Esophagus muscularis mucosa (tissue), 4 donors: ENCODE measurements at regions not wholly inside any gene's neighbourhood (a gene's known extent, or its start where the extent isn't known, plus 50 kb on each side); places are given as distances from the start of the nearest gene placed in this dataset.

Source experiments
- DNase-seq: peaks from one replicate; pipeline ENCODE4 v3.0.0-alpha.2; 2017; ENCODE audit errors: extremely low spot score
- H3K27ac ChIP-seq, 4 donors: fragments of 200-600 bp; sonication (generic); replicated peaks in 1 of 4; 1 replicate in 3 of 4; 2 replicates in 1 of 4; pipeline ENCODE4 v1.5.1; 2016 to 2019; ENCODE audit warnings: mild to moderate bottlenecking in 1 of 4
- H3K27me3 ChIP-seq, 4 donors: fragments of 200-600 bp; sonication (generic); one replicate each; pipeline versions ENCODE4 v1.5.1 to v1.6.0; 2016 to 2019
- H3K36me3 ChIP-seq, 4 donors: fragments of 200-600 bp; sonication (generic); one replicate each; pipeline ENCODE4 v1.5.1; 2016 to 2019
- H3K4me1 ChIP-seq, 4 donors: fragments of 200-600 bp; sonication (generic); one replicate each; pipeline ENCODE4 v1.5.1; 2016 to 2019
- H3K4me3 ChIP-seq, 4 donors: fragments of 200-600 bp; sonication (generic); 1 replicate in 2 of 4; 2 replicates in 2 of 4; pipeline ENCODE4 v1.5.1; 2016 to 2019; ENCODE audit warnings: mild to moderate bottlenecking in 4 of 4, moderate library complexity in 1 of 4
- H3K9me3 ChIP-seq, 4 donors: fragments of 200-600 bp; sonication (generic); 1 replicate in 3 of 4; 2 replicates in 1 of 4; pipeline ENCODE4 v1.5.1; 2016 to 2019
- CTCF ChIP-seq, 3 experiments: fragments of 200-600 bp in 2 of 3; fragments of 450-650 bp in 1 of 3; sonication (generic) in 2 of 3; IDR thresholded peaks; one replicate each; pipeline ENCODE4 v1.5.1; 2017 to 2019; ENCODE audit warnings: antibody characterized with exemption in 3 of 3, mild to moderate bottlenecking in 2 of 3, moderate library complexity in 1 of 3
- EP300 ChIP-seq: sonication (generic); formaldehyde crosslinking; IDR thresholded peaks from one replicate; pipeline ENCODE4 v1.6.1; 2017; ENCODE audit warnings: antibody characterized with exemption
- POLR2A ChIP-seq: fragments of 450-650 bp; IDR thresholded peaks from one replicate; pipeline ENCODE4 v1.6.1; 2017; ENCODE audit warnings: antibody characterized with exemption, moderate library complexity, mild to moderate bottlenecking, low read depth
- POLR2AphosphoS5 ChIP-seq, 2 donors: sonication (generic); formaldehyde crosslinking; IDR thresholded peaks; one replicate each; pipeline ENCODE4 v1.6.1; 2017; ENCODE audit warnings: antibody characterized with exemption in 2 of 2
- WGBS: methylation state at CpG from one replicate; pipeline ENCODE4 v1.1.5; 2018; 5-methylcytosine and 5-hydroxymethylcytosine counted together
- intact Hi-C: fragments of 100-400 bp; cut with DNase I; formaldehyde crosslinking; loops from one replicate; pipeline ENCODE4 v1.15.1; 2023

GRCh38 chr18:68475883-68476282, 239.0 kb downstream of the TMX3 start:
- peaks cover 0 to 4% (median 0%) of the 10 kb centered on the region in 4 donors for H3K4me1 ChIP-seq
- no peak overlapping the region for H3K4me3 ChIP-seq
- no peak for DNase-seq
- 82% methylated on average over 3 of the region's 3 CpGs for WGBS
- no peaks in the 10 kb centered on the region for H3K27me3 ChIP-seq
- H3K9me3 ChIP-seq: no peaks in the 10 kb centered on the region
- no peaks in the 10 kb centered on the region for H3K36me3 ChIP-seq
- intact Hi-C loops: no loop called here
- no peak for TF ChIP-seq POLR2A
- no peak for TF ChIP-seq EP300
- no peak for TF ChIP-seq CTCF (IDR thresholded peaks at IDR 0.05)
- TF ChIP-seq POLR2AphosphoS5 (IDR thresholded peaks at IDR 0.05): no peak
- no peak overlapping the region for H3K27ac ChIP-seq

DNA sequence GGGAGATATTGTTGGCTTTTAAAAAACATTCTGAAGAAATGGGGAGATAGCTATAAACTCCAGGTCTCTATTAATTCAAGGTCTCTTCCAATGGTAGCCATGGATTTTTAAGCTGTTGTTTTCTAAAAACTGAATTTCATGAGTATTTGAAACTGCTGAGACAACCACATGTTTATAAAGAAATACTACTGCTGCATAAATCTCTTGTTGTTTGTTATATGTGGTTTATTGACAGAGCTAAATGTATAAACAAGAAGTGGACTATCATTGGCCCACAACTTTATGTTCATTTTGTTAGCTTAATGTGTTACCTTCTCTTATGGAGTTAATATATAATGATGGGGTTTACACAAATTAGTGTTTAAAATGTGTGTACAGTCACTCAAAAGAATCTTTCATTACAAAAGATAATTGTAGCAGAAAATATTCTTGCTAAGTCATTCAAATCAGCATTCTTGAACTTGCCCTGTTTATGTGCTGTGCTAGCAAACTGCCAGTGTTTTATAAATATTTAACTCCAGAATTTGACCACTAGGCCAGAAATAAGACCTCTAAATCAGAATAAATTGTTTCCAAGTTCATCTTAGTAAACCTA, 242.1 kb downstream of the TMX3 start:
- no peak overlapping the region for H3K27ac ChIP-seq
- no peak for DNase-seq
- no peaks in the 10 kb centered on the region for H3K36me3 ChIP-seq
- no peaks in the 10 kb centered on the region for H3K9me3 ChIP-seq
- TF ChIP-seq POLR2AphosphoS5 (IDR thresholded peaks at IDR 0.05) (no peak), POLR2A (no peak), CTCF (IDR thresholded peaks at IDR 0.05) (no peak), EP300 (no peak)
- no peaks in the 10 kb centered on the region for H3K27me3 ChIP-seq
- H3K4me1 ChIP-seq: peaks cover 0 to 4% (median 0%) of the 10 kb centered on the region in 4 donors
- H3K4me3 ChIP-seq: no peak overlapping the region
- intact Hi-C loops: no loop called here

- Histone ChIP-seq H3K4me1 (peaks cover 0 to 4% (median 0%) of the 10 kb centered on the region in 4 donors), H3K9me3 (no peaks in the 10 kb centered on the region), H3K27me3 (no peaks in the 10 kb centered on the region), H3K36me3 (no peaks in the 10 kb centered on the region), H3K27ac (no peak overlapping the region), H3K4me3 (no peak overlapping the region)
- TF ChIP-seq EP300 (no peak), POLR2A (no peak), CTCF (IDR thresholded peaks at IDR 0.05) (no peak), POLR2AphosphoS5 (IDR thresholded peaks at IDR 0.05) (no peak)
- 34% methylated on average over 2 of the region's 2 CpGs for WGBS
- no peak for DNase-seq
- intact Hi-C loops: no loop called here
Measured at GRCh38 chr18:68469049-68469625, 245.8 kb downstream of the TMX3 start.

DNA sequence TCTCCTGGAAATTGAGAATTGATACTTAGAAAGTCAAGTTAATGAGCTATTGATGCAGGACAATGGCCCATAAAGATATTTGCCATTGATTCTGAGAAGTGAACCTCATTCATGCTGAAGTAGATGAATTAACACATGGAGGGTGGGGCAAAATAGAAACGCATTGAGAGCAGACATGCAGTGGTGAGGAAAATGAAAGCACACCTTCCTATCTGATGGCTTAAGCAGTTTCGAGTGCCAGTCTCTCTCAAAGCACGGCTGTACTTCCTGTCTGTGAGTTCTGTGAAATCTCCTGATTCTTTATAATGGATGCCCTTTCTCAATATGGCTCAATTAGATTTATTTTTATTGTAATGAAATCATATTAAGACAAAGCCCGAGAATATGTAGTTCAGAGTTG, 247.0 kb downstream of the TMX3 start:
- H3K4me3 ChIP-seq: no peak overlapping the region
- no peak overlapping the region for H3K27ac ChIP-seq
- WGBS: 77% methylated on average over 4 of the region's 4 CpGs
- intact Hi-C loops: no loop called here
- no peaks in the 10 kb centered on the region for H3K9me3 ChIP-seq
- H3K27me3 ChIP-seq: no peaks in the 10 kb centered on the region
- DNase-seq: no peak
- TF ChIP-seq EP300 (no peak), CTCF (IDR thresholded peaks at IDR 0.05) (no peak), POLR2A (no peak), POLR2AphosphoS5 (IDR thresholded peaks at IDR 0.05) (no peak)
- H3K4me1 ChIP-seq: peaks cover 0 to 3% (median 0%) of the 10 kb centered on the region in 4 donors
- H3K36me3 ChIP-seq: no peaks in the 10 kb centered on the region

GRCh38 chr18:68467329-68467728, 247.6 kb downstream of the TMX3 start:
- 50% methylated on average over 2 of the region's 2 CpGs for WGBS
- Histone ChIP-seq H3K9me3 (no peaks in the 10 kb centered on the region), H3K36me3 (no peaks in the 10 kb centered on the region), H3K27ac (no peak overlapping the region), H3K4me3 (no peak overlapping the region), H3K4me1 (no peaks in the 10 kb centered on the region), H3K27me3 (no peaks in the 10 kb centered on the region)
- intact Hi-C loops: no loop called here
- no peak for DNase-seq
- TF ChIP-seq POLR2A: no peak
- TF ChIP-seq POLR2AphosphoS5 (IDR thresholded peaks at IDR 0.05): no peak
- TF ChIP-seq CTCF (IDR thresholded peaks at IDR 0.05): no peak
- TF ChIP-seq EP300: no peak
